Colonic mucosa (tissue), 4 donors: ENCODE measurements at regions not wholly inside any gene's neighbourhood (a gene's known extent, or its start where the extent isn't known, plus 50 kb on each side); places are given as distances from the start of the nearest gene placed in this dataset.

Experiments
- DNase-seq: peaks from one replicate; pipeline ENCODE4 v3.0.0-alpha.2; 2020
- H3K27ac ChIP-seq: fragments of 200-600 bp; one replicate; pipeline ENCODE4 v1.8.0; 2021
- H3K27me3 ChIP-seq: fragments of 200-600 bp; one replicate; pipeline ENCODE4 v1.8.0; 2021
- H3K36me3 ChIP-seq: fragments of 200-600 bp; one replicate; pipeline ENCODE4 v1.8.0; 2021
- H3K4me1 ChIP-seq: fragments of 200-600 bp; one replicate; pipeline ENCODE4 v1.8.0; 2021; ENCODE audit warnings: mild to moderate bottlenecking
- H3K4me3 ChIP-seq: fragments of 200-600 bp; one replicate; pipeline ENCODE4 v1.8.0; 2021
- H3K9ac ChIP-seq, 2 donors: one replicate each; pipeline ENCODE4 v1.7.0; 2013; ENCODE audit warnings: control low read depth in 2 of 2, low read depth in 2 of 2, low read length in 2 of 2
- H3K9me3 ChIP-seq: fragments of 200-600 bp; one replicate; pipeline ENCODE4 v1.8.0; 2021
- intact Hi-C: fragments of 100-400 bp; cut with DNase I; formaldehyde crosslinking; loops from one replicate; pipeline ENCODE4 v1.14.1; 2022
- TF ChIP-seq, protein P1 (sequence below): fragments of 200-600 bp; IDR thresholded peaks from one replicate; pipeline ENCODE4 v1.8.0; 2022; ENCODE audit warnings: antibody characterized with exemption, mild to moderate bottlenecking
- donor health status: healthy.
- donor health status: DM: no; HTN: no; CAD: no.
- donor health status: DM: no; HTN: no; CAD: no.

GRCh38 chr2:175523001-175523400, 341.5 kb upstream of the ATP5MC3 start:
- Histone ChIP-seq H3K9ac (no peak overlapping the region), H3K36me3 (no peaks in the 10 kb centered on the region), H3K9me3 (no peaks in the 10 kb centered on the region), H3K4me3 (no peak overlapping the region), H3K27me3 (no peaks in the 10 kb centered on the region), H3K27ac (no peak overlapping the region), H3K4me1 (no peaks in the 10 kb centered on the region)
- intact Hi-C loops: no loop called here
- TF ChIP-seq, protein P1, sequence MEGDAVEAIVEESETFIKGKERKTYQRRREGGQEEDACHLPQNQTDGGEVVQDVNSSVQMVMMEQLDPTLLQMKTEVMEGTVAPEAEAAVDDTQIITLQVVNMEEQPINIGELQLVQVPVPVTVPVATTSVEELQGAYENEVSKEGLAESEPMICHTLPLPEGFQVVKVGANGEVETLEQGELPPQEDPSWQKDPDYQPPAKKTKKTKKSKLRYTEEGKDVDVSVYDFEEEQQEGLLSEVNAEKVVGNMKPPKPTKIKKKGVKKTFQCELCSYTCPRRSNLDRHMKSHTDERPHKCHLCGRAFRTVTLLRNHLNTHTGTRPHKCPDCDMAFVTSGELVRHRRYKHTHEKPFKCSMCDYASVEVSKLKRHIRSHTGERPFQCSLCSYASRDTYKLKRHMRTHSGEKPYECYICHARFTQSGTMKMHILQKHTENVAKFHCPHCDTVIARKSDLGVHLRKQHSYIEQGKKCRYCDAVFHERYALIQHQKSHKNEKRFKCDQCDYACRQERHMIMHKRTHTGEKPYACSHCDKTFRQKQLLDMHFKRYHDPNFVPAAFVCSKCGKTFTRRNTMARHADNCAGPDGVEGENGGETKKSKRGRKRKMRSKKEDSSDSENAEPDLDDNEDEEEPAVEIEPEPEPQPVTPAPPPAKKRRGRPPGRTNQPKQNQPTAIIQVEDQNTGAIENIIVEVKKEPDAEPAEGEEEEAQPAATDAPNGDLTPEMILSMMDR: no peak
- DNase-seq: no peak

GRCh38 chr2:175518206-175518605, 336.7 kb upstream of the ATP5MC3 start:
- Histone ChIP-seq H3K4me1 (no peaks in the 10 kb centered on the region), H3K27ac (no peak overlapping the region), H3K9me3 (no peaks in the 10 kb centered on the region), H3K27me3 (no peaks in the 10 kb centered on the region), H3K4me3 (no peak overlapping the region), H3K9ac (no peak overlapping the region), H3K36me3 (no peaks in the 10 kb centered on the region)
- TF ChIP-seq, protein P1: no peak
- no peak for DNase-seq
- intact Hi-C loops: no loop called here

DNA sequence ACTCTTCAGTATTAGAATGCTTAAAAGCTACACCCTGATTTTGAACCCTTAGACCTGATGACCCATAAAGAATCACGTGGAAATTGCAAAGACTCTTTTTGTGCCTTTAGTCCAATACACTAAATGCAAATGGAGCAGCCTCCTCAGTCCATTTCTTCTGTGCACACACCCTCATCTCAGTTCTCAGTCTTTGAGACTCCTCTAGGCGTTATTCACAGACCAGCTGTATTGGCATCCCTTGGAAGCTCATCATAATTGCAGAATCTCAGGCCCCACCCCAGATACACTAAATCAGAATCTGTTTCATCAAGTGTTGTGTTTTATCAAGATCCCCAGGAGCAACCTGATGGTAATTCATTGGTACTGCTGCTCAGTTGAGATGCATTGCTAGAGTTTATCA, 335.0 kb upstream of the ATP5MC3 start:
- DNase-seq: no peak
- H3K9me3 ChIP-seq: no peaks in the 10 kb centered on the region
- intact Hi-C loops: no loop called here
- H3K9ac ChIP-seq: no peak overlapping the region
- no peaks in the 10 kb centered on the region for H3K4me1 ChIP-seq
- H3K4me3 ChIP-seq: no peak overlapping the region
- H3K36me3 ChIP-seq: no peaks in the 10 kb centered on the region
- no peaks in the 10 kb centered on the region for H3K27me3 ChIP-seq
- H3K27ac ChIP-seq: no peak overlapping the region
- TF ChIP-seq, protein P1: no peak

DNA sequence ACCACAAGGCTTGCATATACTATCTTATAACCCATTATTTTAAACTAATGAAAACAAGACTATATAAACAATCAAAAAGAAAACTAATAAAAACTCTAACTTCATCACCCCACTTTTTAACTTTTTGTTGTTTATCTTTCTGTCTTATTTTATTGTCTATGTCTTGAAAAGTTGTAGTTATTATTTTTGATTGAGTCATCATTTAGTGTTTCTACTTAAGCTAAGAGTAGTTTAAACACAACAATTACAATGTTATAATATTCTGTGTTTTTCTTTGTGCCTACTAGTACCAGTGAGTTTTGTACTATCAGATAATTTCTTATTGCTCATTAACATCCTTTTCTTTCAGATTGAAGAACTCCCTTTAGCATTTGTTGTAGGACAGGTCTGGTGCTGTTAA, 318.7 kb upstream of the ATP5MC3 start:
- intact Hi-C loops: no loop called here

GRCh38 chr2:175490360-175490791, 308.9 kb upstream of the ATP5MC3 start:
- Histone ChIP-seq H3K36me3 (no peaks in the 10 kb centered on the region), H3K4me3 (no peak overlapping the region), H3K9ac (no peak overlapping the region), H3K27me3 (no peaks in the 10 kb centered on the region), H3K27ac (no peak overlapping the region), H3K9me3 (no peaks in the 10 kb centered on the region), H3K4me1 (no peaks in the 10 kb centered on the region)
- intact Hi-C loops: no loop called here
- DNase-seq: no peak
- TF ChIP-seq, protein P1: no peak

More for the DNA sequence above, 318.7 kb upstream of the ATP5MC3 start:
- no peak overlapping the region for H3K27ac ChIP-seq
- TF ChIP-seq, protein P1: no peak
- no peaks in the 10 kb centered on the region for H3K4me1 ChIP-seq
- H3K4me3 ChIP-seq: no peak overlapping the region
- DNase-seq: no peak
- H3K9me3 ChIP-seq: no peaks in the 10 kb centered on the region
- H3K27me3 ChIP-seq: no peaks in the 10 kb centered on the region
- no peak overlapping the region for H3K9ac ChIP-seq
- H3K36me3 ChIP-seq: no peaks in the 10 kb centered on the region
